GM10248 (cell line): ENCODE measurements at regions not wholly inside any gene's neighbourhood (a gene's known extent, or its start where the extent isn't known, plus 50 kb on each side); places are given as distances from the start of the nearest gene placed in this dataset.

Experiments
- CTCF ChIA-PET: fragments of 300-600 bp; sonication (Branson Sonifier 250); formaldehyde crosslinking; extraction: SDS; loops from one replicate; lab custom pipeline; 2021; ENCODE audit warnings: antibody characterized with exemption; lab: Yijun Ruan, JAX
- POLR2A ChIA-PET: fragments of 350-650 bp; sonication (Branson Sonifier 250); formaldehyde crosslinking; extraction: SDS; loops from one replicate; lab custom pipeline; 2020; ENCODE audit warnings: antibody characterized with exemption; lab: Yijun Ruan, JAX
- DNase-seq: peaks from one replicate; pipeline ENCODE4 v3.0.0; 2012; ENCODE audit errors: extremely low spot score
- TF ChIP-seq, protein P1 (sequence below): IDR thresholded peaks from 2 replicates; pipeline ENCODE4 v1.5.1; 2012; ENCODE audit warnings: mild to moderate bottlenecking, low read depth; ENCODE audit errors: extremely low read depth, missing control alignments, control extremely low read depth

DNA sequence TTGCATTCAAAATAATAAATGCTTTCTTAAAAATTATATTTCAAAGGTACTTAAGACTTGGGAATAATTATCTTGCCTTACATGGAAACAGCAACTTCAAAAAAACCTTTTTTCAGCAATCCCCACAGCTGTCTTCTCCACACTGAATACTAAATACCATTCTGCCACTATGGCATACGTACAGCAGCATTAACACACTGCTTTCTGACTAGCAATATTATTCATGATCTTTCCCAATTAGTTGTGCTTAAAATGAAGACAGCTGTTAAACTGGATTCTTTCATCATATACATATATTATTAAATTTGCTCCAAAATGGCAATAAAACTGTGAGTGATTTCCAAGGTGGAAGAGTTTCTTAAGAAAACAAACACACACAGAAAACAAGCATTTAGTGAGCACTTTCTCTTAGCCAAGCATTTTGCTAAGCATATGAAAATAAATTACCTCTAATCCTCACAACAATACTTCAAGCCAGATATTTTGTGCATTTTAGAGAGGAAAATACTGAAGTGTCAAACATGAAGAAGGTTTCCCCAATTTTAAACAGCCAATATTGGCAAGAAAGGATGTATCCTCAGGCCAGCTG is 609.5 kb downstream of the SLITRK1 start:
- ChIA-PET POLR2A (no interaction called here), CTCF (no interaction called here)

DNA sequence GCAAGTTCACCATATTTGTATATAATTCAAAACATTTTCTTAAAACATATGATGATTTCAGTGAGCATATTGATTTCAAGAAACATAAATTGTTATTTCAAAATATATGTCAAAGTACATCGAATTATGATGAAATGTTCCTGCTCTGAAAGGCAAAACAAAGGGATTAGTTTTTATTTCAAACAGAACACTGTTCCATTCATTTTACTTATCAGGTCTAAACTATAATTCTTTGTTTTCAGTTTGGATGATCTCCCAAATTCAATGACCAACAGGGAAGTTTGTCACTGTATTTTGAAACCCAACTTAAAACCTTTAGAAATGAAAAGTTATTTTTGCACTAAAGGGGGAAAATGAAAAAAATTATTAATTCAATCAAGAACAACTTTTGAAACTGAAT is 610.2 kb downstream of the SLITRK1 start:
- TF ChIP-seq, protein P1, sequence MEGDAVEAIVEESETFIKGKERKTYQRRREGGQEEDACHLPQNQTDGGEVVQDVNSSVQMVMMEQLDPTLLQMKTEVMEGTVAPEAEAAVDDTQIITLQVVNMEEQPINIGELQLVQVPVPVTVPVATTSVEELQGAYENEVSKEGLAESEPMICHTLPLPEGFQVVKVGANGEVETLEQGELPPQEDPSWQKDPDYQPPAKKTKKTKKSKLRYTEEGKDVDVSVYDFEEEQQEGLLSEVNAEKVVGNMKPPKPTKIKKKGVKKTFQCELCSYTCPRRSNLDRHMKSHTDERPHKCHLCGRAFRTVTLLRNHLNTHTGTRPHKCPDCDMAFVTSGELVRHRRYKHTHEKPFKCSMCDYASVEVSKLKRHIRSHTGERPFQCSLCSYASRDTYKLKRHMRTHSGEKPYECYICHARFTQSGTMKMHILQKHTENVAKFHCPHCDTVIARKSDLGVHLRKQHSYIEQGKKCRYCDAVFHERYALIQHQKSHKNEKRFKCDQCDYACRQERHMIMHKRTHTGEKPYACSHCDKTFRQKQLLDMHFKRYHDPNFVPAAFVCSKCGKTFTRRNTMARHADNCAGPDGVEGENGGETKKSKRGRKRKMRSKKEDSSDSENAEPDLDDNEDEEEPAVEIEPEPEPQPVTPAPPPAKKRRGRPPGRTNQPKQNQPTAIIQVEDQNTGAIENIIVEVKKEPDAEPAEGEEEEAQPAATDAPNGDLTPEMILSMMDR = no peak
- ChIA-PET CTCF (no interaction called here), POLR2A (no interaction called here)
- DNase-seq = no peak

More for the DNA sequence above, 609.5 kb downstream of the SLITRK1 start:
- TF ChIP-seq, protein P1 = no peak
- DNase-seq = no peak

DNA sequence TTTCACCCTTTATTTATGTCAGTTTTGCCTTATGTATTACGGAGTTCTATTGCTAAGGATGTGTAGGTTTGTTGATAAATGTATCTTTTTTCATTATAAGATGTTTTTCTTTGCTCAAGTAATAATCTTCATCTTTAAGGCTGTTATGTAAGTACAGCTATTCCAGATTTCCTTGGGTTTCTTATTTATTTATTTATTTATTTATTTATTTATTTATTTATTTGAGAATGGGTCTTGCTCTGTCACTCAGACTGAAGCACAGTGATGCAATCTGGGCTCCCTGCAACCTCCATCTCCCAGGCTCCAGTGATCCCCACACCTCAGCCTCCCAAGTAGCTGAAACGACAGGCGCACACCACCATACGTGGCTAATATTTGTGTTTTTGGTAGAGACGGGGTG is 617.0 kb downstream of the SLITRK1 start:
- TF ChIP-seq, protein P1 = no peak
- POLR2A ChIA-PET = no interaction called here
- CTCF ChIA-PET = no interaction called here
- no peak for DNase-seq

DNA sequence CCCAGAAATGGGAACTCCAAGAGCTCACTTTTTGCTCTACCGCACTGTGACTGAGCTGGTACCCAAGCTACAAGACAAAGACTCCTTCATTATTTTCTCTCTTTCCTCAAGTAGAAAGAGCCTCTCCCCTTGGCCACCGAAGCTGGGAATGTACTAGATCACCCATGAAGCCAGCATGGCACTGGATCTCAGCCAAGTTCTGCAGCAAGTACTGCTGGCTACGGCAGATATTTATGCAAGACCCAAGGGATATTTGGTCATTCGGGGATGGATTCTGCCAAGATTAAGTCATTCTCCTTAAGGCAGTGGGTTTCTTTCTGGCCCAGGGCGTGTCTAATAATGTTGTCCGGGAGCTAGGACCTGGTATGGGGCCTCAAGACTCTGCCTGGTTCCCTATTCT is 633.5 kb downstream of the SLITRK1 start:
- ChIA-PET POLR2A (no interaction called here), CTCF (no interaction called here)
- no peak for DNase-seq
- TF ChIP-seq, protein P1 = no peak

DNA sequence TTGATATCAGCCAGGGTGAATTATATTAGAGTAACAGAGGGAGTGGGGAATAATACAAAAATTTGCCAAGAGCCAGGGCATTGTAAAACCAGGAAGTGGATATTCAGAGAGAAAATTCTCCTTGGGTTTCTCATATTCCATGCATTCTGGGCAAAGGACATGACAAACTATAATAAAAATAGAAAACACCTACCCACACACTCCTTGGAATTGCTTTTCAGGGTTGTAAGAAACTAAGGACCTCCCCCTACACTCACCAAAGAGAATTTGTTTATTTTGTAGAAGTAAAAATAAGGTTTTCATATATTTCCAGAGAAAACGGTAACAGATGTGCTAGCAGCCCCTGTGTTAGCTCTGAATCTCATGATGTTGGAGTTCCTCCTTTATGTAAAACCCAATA is 649.6 kb downstream of the SLITRK1 start:
- TF ChIP-seq, protein P1 = no peak
- ChIA-PET CTCF (interaction anchor here (0.7 to 1.4 kb wide), 2 partner anchors 14 to 15 kb away, joined by 3 to 4 read pairs; no protein-coding TSS in a partner anchor), POLR2A (no interaction called here)
- no peak for DNase-seq

DNA sequence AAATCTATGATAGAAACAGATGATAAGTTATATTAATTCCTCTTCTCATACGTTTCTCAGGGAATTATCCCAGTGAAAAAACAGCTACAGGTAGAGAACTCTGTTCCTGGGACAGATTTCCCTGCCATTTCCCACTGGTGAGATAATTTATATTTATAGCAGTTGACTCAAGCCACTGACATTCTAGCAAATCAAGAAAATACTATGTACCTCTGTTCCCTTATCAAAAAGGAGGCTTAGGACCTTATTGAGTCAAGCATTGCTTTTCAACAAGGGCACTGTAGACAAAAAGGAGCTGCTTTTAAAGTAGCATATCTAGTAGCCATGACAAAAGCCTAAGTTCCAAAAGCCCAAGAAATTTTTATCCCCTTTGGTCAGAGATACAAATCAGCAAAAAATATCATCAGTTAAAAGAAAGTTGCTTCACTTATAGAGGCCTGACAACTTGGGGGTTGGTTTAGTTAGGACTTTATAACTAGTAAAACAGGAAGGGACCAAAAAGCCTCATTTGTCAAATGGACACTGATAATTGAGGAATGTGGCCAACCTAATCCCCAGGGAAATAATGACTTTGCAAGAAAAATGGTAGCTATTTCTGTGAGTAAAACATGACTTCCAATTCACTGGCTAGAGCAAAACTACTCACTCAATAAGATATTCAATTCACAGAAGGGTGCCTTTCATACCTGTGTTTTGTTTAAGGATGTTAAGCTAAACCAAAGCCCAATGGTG is 652.5 kb downstream of the SLITRK1 start:
- no peak for DNase-seq
- ChIA-PET CTCF (interaction anchor here (1.4 kb wide), 1 partner anchor 15 kb away, joined by 5 read pairs; no protein-coding TSS in a partner anchor), POLR2A (no interaction called here)
- TF ChIP-seq, protein P1 = no peak
